ENCODE measurements at regions not wholly inside any gene's neighbourhood (a gene's known extent, or its start where the extent isn't known, plus 50 kb on each side); places are given as distances from the start of the nearest gene placed in this dataset.

- H3K36me3 ChIP-seq: no peaks in the 10 kb centered on the region
These were observed 649.3 kb downstream of the POM121L12 start for GRCh38 chr7:53684693-53685092.

GRCh38 chr7:53690411-53690810, 655.0 kb downstream of the POM121L12 start:
- Histone ChIP-seq H3K4me1 (no peaks in the 10 kb centered on the region), H3K27ac (no peak overlapping the region)
- no peak for TF ChIP-seq Cebpa-rat (IDR thresholded peaks at IDR 0.05)

More at GRCh38 chr7:53684693-53685092, 649.3 kb downstream of the POM121L12 start:
- Histone ChIP-seq H3K4me2 (no peak overlapping the region), H3K9ac (no peak overlapping the region), H4K20me1 (no peaks in the 10 kb centered on the region), H3K27ac (no peak overlapping the region), H3K9me3 (no peaks in the 10 kb centered on the region), H3K4me3 (no peak overlapping the region), H3K4me1 (peaks cover 2% of the 10 kb centered on the region; the same call in 1 of the 2 replicates), H3K27me3 (no peaks in the 10 kb centered on the region)
- TF ChIP-seq Cebpa-rat (IDR thresholded peaks at IDR 0.05): no peak

GRCh38 chr7:53697913-53698312, 662.5 kb downstream of the POM121L12 start:
- Histone ChIP-seq H3K4me1 (no peaks in the 10 kb centered on the region), H3K9ac (no peak overlapping the region), H3K27ac (no peak overlapping the region), H3K4me3 (no peak overlapping the region), H3K27me3 (no peaks in the 10 kb centered on the region), H3K36me3 (no peaks in the 10 kb centered on the region), H3K4me2 (no peak overlapping the region), H4K20me1 (no peaks in the 10 kb centered on the region), H3K9me3 (no peaks in the 10 kb centered on the region)
- no peak for TF ChIP-seq Cebpa-rat (IDR thresholded peaks at IDR 0.05)

More at GRCh38 chr7:53690411-53690810, 655.0 kb downstream of the POM121L12 start:
- no peaks in the 10 kb centered on the region for H4K20me1 ChIP-seq
- no peaks in the 10 kb centered on the region for H3K36me3 ChIP-seq
- H3K4me3 ChIP-seq: no peak overlapping the region
- H3K4me2 ChIP-seq: no peak overlapping the region
- no peak overlapping the region for H3K9ac ChIP-seq
- no peaks in the 10 kb centered on the region for H3K9me3 ChIP-seq
- no peaks in the 10 kb centered on the region for H3K27me3 ChIP-seq

GRCh38 chr7:53699215-53699837, 663.9 kb downstream of the POM121L12 start:
- no peaks in the 10 kb centered on the region for H3K27me3 ChIP-seq
- no peak overlapping the region for H3K9ac ChIP-seq
- no peaks in the 10 kb centered on the region for H3K36me3 ChIP-seq
- no peak overlapping the region for H3K4me2 ChIP-seq
- no peaks in the 10 kb centered on the region for H3K4me1 ChIP-seq
- H3K4me3 ChIP-seq: no peak overlapping the region
- no peak for TF ChIP-seq Cebpa-rat (IDR thresholded peaks at IDR 0.05)
- H3K27ac ChIP-seq: no peak overlapping the region
- no peaks in the 10 kb centered on the region for H3K9me3 ChIP-seq
- H4K20me1 ChIP-seq: no peaks in the 10 kb centered on the region

- no peak for TF ChIP-seq Cebpa-rat (IDR thresholded peaks at IDR 0.05)
- Histone ChIP-seq H3K4me3 (no peak overlapping the region), H3K9ac (no peak overlapping the region), H3K27ac (no peak overlapping the region), H3K4me2 (no peak overlapping the region), H4K20me1 (no peaks in the 10 kb centered on the region), H3K4me1 (no peaks in the 10 kb centered on the region), H3K36me3 (no peaks in the 10 kb centered on the region), H3K27me3 (no peaks in the 10 kb centered on the region), H3K9me3 (no peaks in the 10 kb centered on the region)
These were observed 683.7 kb downstream of the POM121L12 start for GRCh38 chr7:53719122-53719521.

GRCh38 chr7:53740971-53741370, 705.5 kb downstream of the POM121L12 start:
- Histone ChIP-seq H3K9me3 (no peaks in the 10 kb centered on the region), H3K27ac (no peak overlapping the region), H3K4me2 (no peak overlapping the region), H4K20me1 (no peaks in the 10 kb centered on the region), H3K9ac (no peak overlapping the region), H3K27me3 (no peaks in the 10 kb centered on the region), H3K4me1 (no peaks in the 10 kb centered on the region), H3K4me3 (no peak overlapping the region), H3K36me3 (no peaks in the 10 kb centered on the region)
- no peak for TF ChIP-seq Cebpa-rat (IDR thresholded peaks at IDR 0.05)

GRCh38 chr7:53743697-53744402, 708.4 kb downstream of the POM121L12 start:
- Histone ChIP-seq H3K27ac (no peak overlapping the region), H3K27me3 (no peaks in the 10 kb centered on the region), H3K4me1 (no peaks in the 10 kb centered on the region), H3K36me3 (no peaks in the 10 kb centered on the region), H3K9ac (no peak overlapping the region), H4K20me1 (no peaks in the 10 kb centered on the region), H3K4me3 (no peak overlapping the region), H3K4me2 (no peak overlapping the region), H3K9me3 (no peaks in the 10 kb centered on the region)
- TF ChIP-seq Cebpa-rat (IDR thresholded peaks at IDR 0.05): no peak

GRCh38 chr7:53744403-53744760, 708.9 kb downstream of the POM121L12 start:
- H3K9ac ChIP-seq: no peak overlapping the region
- H3K9me3 ChIP-seq: no peaks in the 10 kb centered on the region
- no peak overlapping the region for H3K4me2 ChIP-seq
- no peak overlapping the region for H3K4me3 ChIP-seq
- H3K36me3 ChIP-seq: no peaks in the 10 kb centered on the region
- no peaks in the 10 kb centered on the region for H3K4me1 ChIP-seq
- no peaks in the 10 kb centered on the region for H4K20me1 ChIP-seq
- TF ChIP-seq Cebpa-rat (IDR thresholded peaks at IDR 0.05): no peak
- H3K27me3 ChIP-seq: no peaks in the 10 kb centered on the region
- H3K27ac ChIP-seq: no peak overlapping the region

GRCh38 chr7:53756946-53757345, 721.5 kb downstream of the POM121L12 start:
- H4K20me1 ChIP-seq: no peaks in the 10 kb centered on the region
- H3K27me3 ChIP-seq: no peaks in the 10 kb centered on the region
- H3K4me3 ChIP-seq: no peak overlapping the region
- no peak for TF ChIP-seq Cebpa-rat (IDR thresholded peaks at IDR 0.05)
- no peak overlapping the region for H3K9ac ChIP-seq
- H3K27ac ChIP-seq: no peak overlapping the region
- no peaks in the 10 kb centered on the region for H3K9me3 ChIP-seq
- H3K4me1 ChIP-seq: no peaks in the 10 kb centered on the region
- no peak overlapping the region for H3K4me2 ChIP-seq
- no peaks in the 10 kb centered on the region for H3K36me3 ChIP-seq

GRCh38 chr7:53768186-53768585, 732.8 kb downstream of the POM121L12 start:
- Histone ChIP-seq H3K4me1 (no peaks in the 10 kb centered on the region), H3K9ac (no peak overlapping the region), H4K20me1 (no peaks in the 10 kb centered on the region), H3K27me3 (no peaks in the 10 kb centered on the region), H3K9me3 (no peaks in the 10 kb centered on the region), H3K4me3 (no peak overlapping the region), H3K27ac (no peak overlapping the region), H3K36me3 (no peaks in the 10 kb centered on the region), H3K4me2 (no peak overlapping the region)
- TF ChIP-seq Cebpa-rat (IDR thresholded peaks at IDR 0.05): no peak
